Epithelial cell of proximal tubule (primary cell): ENCODE measurements at regions not wholly inside any gene's neighbourhood (a gene's known extent, or its start where the extent isn't known, plus 50 kb on each side); places are given as distances from the start of the nearest gene placed in this dataset.
"Not testable (repeated sequence)": the region's sequence is repeated elsewhere in the genome, so short reads cannot be mapped to it uniquely, and the experiment has no call there.

Experiments
- DNase-seq: peaks from one replicate; pipeline ENCODE4 v3.0.0-alpha.2; 2011; ENCODE audit warnings: low read depth
- H3K4me3 ChIP-seq: 2 replicates; pipeline ENCODE4 v1.5.1; 2011; ENCODE audit warnings: low read depth, mild to moderate bottlenecking, low read length
- CTCF ChIP-seq: conservative IDR thresholded peaks from 2 replicates; pipeline ENCODE4 v1.5.1; 2012; ENCODE audit warnings: low read depth, mild to moderate bottlenecking, low read length

GRCh38 chr5:3456121-3456681, 139.4 kb upstream of the IRX1 start:
- DNase-seq, result no peak
- TF ChIP-seq CTCF, result no peak
- no peak overlapping the region for H3K4me3 ChIP-seq

GRCh38 chr5:3454028-3454427, 141.6 kb upstream of the IRX1 start:
- not testable (repeated sequence) for DNase-seq

GRCh38 chr5:3452622-3453021, 143.0 kb upstream of the IRX1 start:
- no peak for TF ChIP-seq CTCF
- no peak overlapping the region for H3K4me3 ChIP-seq
- no peak for DNase-seq

More at GRCh38 chr5:3454028-3454427, 141.6 kb upstream of the IRX1 start:
- H3K4me3 ChIP-seq, result not testable (repeated sequence)

- H3K4me3 ChIP-seq, result no peak overlapping the region
- DNase-seq, result no peak
- no peak for TF ChIP-seq CTCF
These were observed 143.7 kb upstream of the IRX1 start for GRCh38 chr5:3451961-3452360.

- no peak overlapping the region for H3K4me3 ChIP-seq
- TF ChIP-seq CTCF, result no peak
- DNase-seq, result no peak
These were observed 146.2 kb upstream of the IRX1 start for GRCh38 chr5:3449481-3449880.

- TF ChIP-seq CTCF, result no peak
- no peak for DNase-seq
- no peak overlapping the region for H3K4me3 ChIP-seq
These were observed 149.2 kb upstream of the IRX1 start for GRCh38 chr5:3446410-3446809.

- H3K4me3 ChIP-seq, DNase-seq: not testable (repeated sequence)
These were observed 150.1 kb upstream of the IRX1 start for GRCh38 chr5:3445517-3445916.

GRCh38 chr5:3432135-3432534, 163.5 kb upstream of the IRX1 start:
- no peak for DNase-seq
- TF ChIP-seq CTCF, result no peak
- no peak overlapping the region for H3K4me3 ChIP-seq
